Iris pigment epithelial cell (primary cell): ENCODE measurements at regions not wholly inside any gene's neighbourhood (a gene's known extent, or its start where the extent isn't known, plus 50 kb on each side); places are given as distances from the start of the nearest gene placed in this dataset.
"Not testable (repeated sequence)": the region's sequence is repeated elsewhere in the genome, so short reads cannot be mapped to it uniquely, and the experiment has no call there.

ENCODE experiments used
- DNase-seq: peaks from one replicate; pipeline ENCODE4 v3.0.0-alpha.2; 2011; ENCODE audit warnings: low read depth

DNA sequence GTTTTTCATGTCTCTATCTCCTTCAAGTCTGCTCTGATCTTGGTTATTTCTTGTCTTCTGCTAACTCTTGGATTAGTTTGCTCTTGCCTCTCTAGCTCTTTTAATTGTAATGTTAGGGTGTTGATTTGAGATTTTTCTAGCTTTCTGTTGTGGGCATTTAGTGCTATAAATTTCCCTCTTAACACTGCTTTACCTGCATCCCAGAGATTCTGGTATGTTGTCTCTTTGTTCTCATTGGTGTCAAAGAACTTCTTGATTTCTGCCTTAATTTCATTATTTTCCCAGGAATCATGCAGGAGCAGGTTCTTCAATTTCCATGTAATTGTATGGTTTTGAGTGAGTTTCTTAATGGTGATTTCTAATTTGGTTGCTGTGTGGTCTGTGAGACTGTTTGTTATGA is 128.5 kb upstream of the ZNF267 start:
- DNase-seq = not testable (repeated sequence)

DNA sequence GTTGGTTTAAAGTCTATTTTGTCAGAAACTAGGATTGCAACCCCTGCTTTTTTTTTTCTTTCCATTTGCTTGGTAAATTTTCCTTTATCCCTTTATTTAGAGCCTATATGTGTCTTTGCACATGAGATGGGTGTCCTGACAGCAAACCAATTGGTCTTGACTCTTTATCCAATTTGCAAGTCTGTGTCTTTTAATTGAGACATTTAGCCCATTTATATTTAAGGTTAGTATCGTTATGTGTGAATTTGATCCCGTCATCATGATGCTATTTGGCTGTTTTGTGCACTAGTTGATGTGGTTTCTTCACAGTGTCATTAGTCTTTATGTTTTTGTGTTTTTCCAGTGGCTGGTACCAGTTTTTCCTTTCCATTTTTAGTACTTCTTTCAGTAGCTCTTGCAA is 127.7 kb upstream of the ZNF267 start:
- DNase-seq = no peak

DNA sequence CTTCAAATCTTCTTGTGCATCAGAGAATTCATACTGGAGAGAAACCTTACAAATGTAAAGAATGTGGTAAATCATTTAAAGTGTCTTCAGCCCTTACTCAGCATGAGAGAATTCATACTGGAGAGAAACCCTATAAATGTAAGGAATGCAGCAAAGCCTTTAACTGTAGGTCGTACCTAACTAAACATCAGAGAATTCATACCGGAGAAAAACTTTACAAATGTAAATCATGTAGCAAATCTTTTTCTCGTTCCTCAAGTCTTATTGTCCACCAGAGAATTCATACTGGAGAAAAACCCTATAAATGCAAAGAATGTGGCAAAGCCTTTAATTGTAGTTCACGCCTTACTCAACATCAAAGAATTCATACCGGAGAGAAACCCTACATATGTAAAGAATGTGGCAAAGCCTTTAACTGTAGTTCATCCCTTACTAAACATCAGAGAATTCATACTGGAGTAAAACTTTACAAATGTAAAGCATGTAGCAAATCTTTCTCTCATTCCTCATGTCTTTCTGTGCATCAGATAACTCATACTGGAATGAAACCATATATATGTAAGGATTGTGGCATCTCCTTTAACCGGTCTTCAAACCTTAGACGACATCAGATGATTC is 118.5 kb upstream of the ZNF267 start:
- DNase-seq = no peak

DNA sequence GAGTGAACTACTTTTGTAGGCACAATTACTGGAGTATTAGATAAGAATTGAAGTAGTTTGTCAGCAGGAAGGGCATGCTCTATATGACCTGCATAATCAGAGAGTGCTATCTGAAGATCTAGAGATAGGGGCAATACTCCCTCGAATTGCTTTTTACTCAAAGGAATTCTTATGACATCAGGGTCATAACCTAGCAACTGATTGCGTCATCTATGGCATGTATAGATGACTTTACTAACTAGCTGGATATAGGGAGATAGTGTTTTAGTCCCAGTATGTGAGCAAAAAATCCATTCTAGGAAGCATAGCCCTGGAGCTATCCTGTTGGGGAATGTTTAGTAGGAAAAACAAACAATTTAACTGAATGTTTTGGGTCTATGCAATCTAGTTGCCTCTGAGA is 109.5 kb upstream of the ZNF267 start:
- DNase-seq = no peak

DNA sequence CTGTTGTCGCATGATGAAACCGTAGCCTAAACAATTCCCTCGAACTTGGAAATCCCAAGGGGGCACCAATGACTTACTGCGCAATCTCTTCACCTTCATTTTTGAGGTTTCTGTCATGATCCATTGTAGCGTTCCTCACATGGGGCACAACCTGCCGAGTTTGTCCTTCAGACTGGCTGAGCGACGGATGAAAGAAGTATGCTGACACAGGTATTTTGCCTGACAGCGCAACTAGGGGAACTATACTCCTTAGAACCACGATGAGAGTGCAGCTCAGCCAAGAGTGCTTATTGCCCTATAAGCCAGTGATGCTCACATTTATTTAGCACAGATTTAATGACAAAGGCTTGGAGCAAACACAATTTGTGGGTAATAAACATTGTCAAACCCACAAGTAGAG is 106.3 kb upstream of the ZNF267 start:
- DNase-seq = no peak

DNA sequence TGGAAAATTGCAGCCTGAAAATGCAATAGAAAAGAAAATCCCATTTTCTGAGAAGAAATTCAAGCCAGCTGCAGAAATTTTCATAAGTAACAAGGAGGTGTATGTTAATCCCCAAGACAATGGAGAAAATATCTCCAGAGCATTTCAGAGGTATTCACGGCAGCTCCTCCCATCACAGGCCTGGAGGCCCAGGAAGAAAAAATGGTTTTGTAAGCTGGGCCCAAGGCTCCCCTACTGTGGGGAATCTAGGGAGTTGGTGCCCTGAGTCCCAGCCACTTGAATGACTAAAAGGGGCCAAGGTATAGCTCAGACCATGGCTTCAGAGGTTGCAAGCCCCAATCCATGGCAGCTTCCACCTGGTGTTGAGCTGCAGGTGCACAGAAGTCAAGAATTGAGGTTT is 93.3 kb upstream of the ZNF267 start:
- no peak for DNase-seq

DNA sequence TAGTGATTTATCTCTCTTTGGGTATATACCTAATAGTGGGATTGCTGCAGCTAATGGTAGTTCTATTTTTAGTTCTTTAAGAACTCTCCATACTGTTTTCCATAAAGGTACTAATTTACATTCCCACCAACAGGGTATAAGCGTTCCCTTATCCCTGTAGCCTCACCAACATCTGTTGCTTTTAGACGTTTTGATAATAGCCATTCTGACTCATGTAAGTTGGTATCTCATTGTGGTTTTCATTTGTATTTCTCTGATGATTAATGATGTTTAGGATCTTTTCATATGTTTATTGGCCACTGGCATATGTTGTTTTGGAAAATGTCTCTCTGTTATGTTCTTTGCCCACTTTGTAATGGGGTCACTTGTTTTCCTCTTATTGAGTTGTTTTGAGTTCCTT is 88.5 kb upstream of the ZNF267 start:
- DNase-seq = no peak

DNA sequence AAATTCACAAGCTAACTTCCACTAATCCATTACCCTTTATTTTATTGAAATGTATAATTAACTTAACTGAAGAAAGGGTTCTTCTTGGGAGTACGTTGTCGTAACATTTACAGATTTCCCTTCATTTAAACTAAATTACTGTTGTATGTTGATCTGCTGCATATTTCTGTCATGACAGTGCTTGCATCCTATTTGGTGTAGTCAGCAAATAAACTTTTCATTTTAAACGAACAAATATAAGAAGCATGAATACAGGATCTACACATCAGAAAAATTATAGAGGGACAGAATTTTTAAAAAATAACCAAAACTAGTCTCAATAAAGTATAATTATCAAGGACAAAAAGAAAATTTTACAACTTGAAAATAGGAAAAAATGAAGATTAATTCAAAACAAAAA is 66.5 kb upstream of the ZNF267 start:
- DNase-seq = no peak

DNA sequence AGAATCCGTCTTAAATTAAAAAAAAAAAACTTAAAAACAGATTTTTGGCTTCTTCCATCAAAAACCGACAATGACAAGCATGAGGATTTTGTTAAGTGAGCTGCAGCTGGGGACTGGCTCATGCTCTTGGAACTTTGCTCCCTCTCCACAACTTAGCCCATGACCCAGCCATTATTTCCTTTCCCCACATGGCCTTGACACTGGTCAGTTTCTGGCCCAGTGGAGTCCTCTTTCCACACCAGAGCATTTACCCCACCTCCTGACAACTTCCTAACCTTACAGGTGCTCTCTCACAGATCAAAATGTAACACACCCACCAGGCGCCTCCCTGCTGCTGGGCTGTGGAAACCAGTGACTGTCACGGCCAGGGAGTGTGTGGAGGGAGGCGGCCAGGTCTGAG is 62.7 kb upstream of the ZNF267 start:
- DNase-seq = no peak

DNA sequence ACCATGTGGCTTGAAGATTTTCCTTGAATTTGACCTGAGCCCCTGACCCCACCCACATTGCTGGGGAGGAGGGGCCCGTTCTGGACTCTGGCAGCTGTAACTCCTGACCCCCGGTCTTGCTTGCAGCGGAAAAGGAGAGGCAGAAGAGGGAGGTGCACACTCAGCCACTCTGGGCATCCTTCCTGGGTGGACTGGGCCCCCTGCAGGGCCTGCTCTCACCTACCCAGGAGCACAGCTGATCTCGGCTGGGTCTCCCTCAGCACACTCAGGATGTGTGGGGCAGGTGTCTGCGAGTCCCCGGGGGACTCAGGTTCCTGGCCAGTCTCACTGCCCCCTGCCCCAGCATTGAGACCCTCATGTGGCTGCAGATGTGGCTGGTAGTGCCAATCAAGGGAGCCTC is 57.5 kb upstream of the ZNF267 start:
- DNase-seq = not testable (repeated sequence)

DNA sequence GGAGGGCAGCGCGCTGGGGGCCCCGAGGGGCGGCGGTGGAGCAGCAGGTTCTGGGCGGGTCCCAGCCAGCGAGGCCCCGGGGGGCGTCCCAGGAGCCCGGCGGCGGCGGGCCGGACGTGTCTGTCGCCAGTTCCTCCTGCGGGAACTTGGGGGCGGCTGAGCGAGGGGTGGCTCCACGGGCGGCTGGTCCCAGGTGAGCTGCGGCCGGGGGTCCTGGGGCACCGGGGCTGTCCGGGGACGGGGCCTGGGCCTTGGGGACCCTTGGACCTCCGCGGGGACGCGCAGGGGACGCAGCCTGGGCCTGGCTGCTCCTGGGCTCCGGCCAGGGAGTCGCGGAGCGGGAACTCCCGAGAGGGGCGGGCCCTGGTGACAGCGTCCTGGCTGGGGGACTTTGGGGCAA is 54.2 kb upstream of the ZNF267 start:
- no peak for DNase-seq

DNA sequence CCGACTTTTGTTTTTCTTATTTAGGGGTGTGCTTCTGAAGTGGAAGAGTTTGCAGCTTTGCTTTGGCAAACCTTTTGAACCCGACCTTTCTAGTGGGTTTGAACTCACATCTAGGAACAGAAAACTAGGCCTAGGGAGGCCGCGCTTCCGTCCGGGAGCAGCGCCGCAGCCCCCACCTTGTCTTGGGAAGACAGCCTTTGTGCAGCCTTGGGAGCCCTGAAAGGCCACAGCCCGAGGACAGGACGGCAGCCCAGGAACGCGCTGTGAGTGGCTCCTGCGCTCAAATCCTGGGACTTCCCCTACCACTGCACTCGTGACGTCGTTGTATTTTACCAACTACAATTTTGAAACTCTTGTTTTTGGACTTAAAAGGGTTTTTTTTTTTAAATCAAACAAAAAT is 53.7 kb upstream of the ZNF267 start:
- no peak for DNase-seq
